Mucosa of stomach (tissue), 1 donor: ENCODE measurements at regions not wholly inside any gene's neighbourhood (a gene's known extent, or its start where the extent isn't known, plus 50 kb on each side); places are given as distances from the start of the nearest gene placed in this dataset.
"Not testable (repeated sequence)": the region's sequence is repeated elsewhere in the genome, so short reads cannot be mapped to it uniquely, and the experiment has no call there.

ENCODE experiments used
- H3K27me3 ChIP-seq: one replicate; pipeline ENCODE4 v1.7.0; 2013; ENCODE audit warnings: mild to moderate bottlenecking, low read length; ENCODE audit not compliant: control insufficient read depth, insufficient read depth
- H3K36me3 ChIP-seq: one replicate; pipeline ENCODE4 v1.7.0; 2013; ENCODE audit warnings: low read length; ENCODE audit not compliant: control insufficient read depth, insufficient read depth
- H3K4me1 ChIP-seq: one replicate; pipeline ENCODE4 v1.7.0; 2013; ENCODE audit warnings: mild to moderate bottlenecking, low read length; ENCODE audit not compliant: control insufficient read depth, insufficient read depth
- H3K4me3 ChIP-seq: one replicate; pipeline ENCODE4 v1.7.0; 2013; ENCODE audit warnings: low read length
- H3K9ac ChIP-seq: one replicate; pipeline ENCODE4 v1.7.0; 2013; ENCODE audit warnings: mild to moderate bottlenecking, low read length, moderate library complexity
- H3K9me3 ChIP-seq: one replicate; pipeline ENCODE4 v1.7.0; 2013; ENCODE audit warnings: mild to moderate bottlenecking, low read length, moderate library complexity; ENCODE audit not compliant: control insufficient read depth
- donor health status: Pancreatic carcinoma.

GRCh38 chr10:3560628-3561027 is 224.4 kb downstream of the KLF6 start:
- H3K36me3 ChIP-seq = not testable (repeated sequence)

GRCh38 chr10:3559527-3559926 is 225.5 kb downstream of the KLF6 start:
- H3K9ac ChIP-seq = no peak overlapping the region
- H3K4me3 ChIP-seq = no peak overlapping the region
- no peaks in the 10 kb centered on the region for H3K9me3 ChIP-seq
- no peaks in the 10 kb centered on the region for H3K36me3 ChIP-seq
- H3K4me1 ChIP-seq = no peaks in the 10 kb centered on the region
- no peaks in the 10 kb centered on the region for H3K27me3 ChIP-seq

More at GRCh38 chr10:3560628-3561027, 224.4 kb downstream of the KLF6 start:
- H3K9me3 ChIP-seq, H3K27me3 ChIP-seq, H3K9ac ChIP-seq, H3K4me1 ChIP-seq, H3K4me3 ChIP-seq: not testable (repeated sequence)

GRCh38 chr10:3559011-3559410 is 226.0 kb downstream of the KLF6 start:
- Histone ChIP-seq H3K9me3 (no peaks in the 10 kb centered on the region), H3K9ac (no peak overlapping the region), H3K36me3 (no peaks in the 10 kb centered on the region), H3K27me3 (no peaks in the 10 kb centered on the region), H3K4me3 (no peak overlapping the region), H3K4me1 (no peaks in the 10 kb centered on the region)

- H3K4me1 ChIP-seq, H3K9me3 ChIP-seq, H3K36me3 ChIP-seq, H3K27me3 ChIP-seq, H3K9ac ChIP-seq, H3K4me3 ChIP-seq: not testable (repeated sequence)
Observed at GRCh38 chr10:3556191-3557017, 228.6 kb downstream of the KLF6 start.

GRCh38 chr10:3554121-3554522 is 230.9 kb downstream of the KLF6 start:
- Histone ChIP-seq H3K4me1 (no peaks in the 10 kb centered on the region), H3K4me3 (no peak overlapping the region), H3K36me3 (no peaks in the 10 kb centered on the region), H3K27me3 (no peaks in the 10 kb centered on the region), H3K9ac (no peak overlapping the region), H3K9me3 (no peaks in the 10 kb centered on the region)

GRCh38 chr10:3552281-3552680 is 232.7 kb downstream of the KLF6 start:
- H3K27me3 ChIP-seq = no peaks in the 10 kb centered on the region
- no peaks in the 10 kb centered on the region for H3K9me3 ChIP-seq
- H3K4me1 ChIP-seq = no peaks in the 10 kb centered on the region
- no peaks in the 10 kb centered on the region for H3K36me3 ChIP-seq
- H3K9ac ChIP-seq = no peak overlapping the region
- H3K4me3 ChIP-seq = no peak overlapping the region

- no peaks in the 10 kb centered on the region for H3K4me1 ChIP-seq
- no peaks in the 10 kb centered on the region for H3K9me3 ChIP-seq
- H3K4me3 ChIP-seq = no peak overlapping the region
- no peaks in the 10 kb centered on the region for H3K27me3 ChIP-seq
- H3K9ac ChIP-seq = no peak overlapping the region
- no peaks in the 10 kb centered on the region for H3K36me3 ChIP-seq
Observed at GRCh38 chr10:3551761-3552160, 233.2 kb downstream of the KLF6 start.

- no peaks in the 10 kb centered on the region for H3K9me3 ChIP-seq
- H3K9ac ChIP-seq = no peak overlapping the region
- H3K27me3 ChIP-seq = no peaks in the 10 kb centered on the region
- no peak overlapping the region for H3K4me3 ChIP-seq
- H3K36me3 ChIP-seq = no peaks in the 10 kb centered on the region
- H3K4me1 ChIP-seq = no peaks in the 10 kb centered on the region
Observed at GRCh38 chr10:3549118-3549517, 235.9 kb downstream of the KLF6 start.

GRCh38 chr10:3548702-3549101 is 236.3 kb downstream of the KLF6 start:
- Histone ChIP-seq H3K27me3 (no peaks in the 10 kb centered on the region), H3K4me3 (no peak overlapping the region), H3K4me1 (no peaks in the 10 kb centered on the region), H3K36me3 (no peaks in the 10 kb centered on the region), H3K9ac (no peak overlapping the region), H3K9me3 (no peaks in the 10 kb centered on the region)

- Histone ChIP-seq H3K4me1 (no peaks in the 10 kb centered on the region), H3K9me3 (no peaks in the 10 kb centered on the region), H3K27me3 (no peaks in the 10 kb centered on the region), H3K9ac (no peak overlapping the region), H3K36me3 (no peaks in the 10 kb centered on the region), H3K4me3 (no peak overlapping the region)
Observed at GRCh38 chr10:3548076-3548475, 236.9 kb downstream of the KLF6 start.

- Histone ChIP-seq H3K9me3 (no peaks in the 10 kb centered on the region), H3K36me3 (no peaks in the 10 kb centered on the region), H3K9ac (no peak overlapping the region), H3K4me3 (no peak overlapping the region), H3K27me3 (no peaks in the 10 kb centered on the region), H3K4me1 (no peaks in the 10 kb centered on the region)
Observed at GRCh38 chr10:3544561-3544960, 240.4 kb downstream of the KLF6 start.

GRCh38 chr10:3542185-3542611 is 242.8 kb downstream of the KLF6 start:
- Histone ChIP-seq H3K4me1 (peaks cover 6% of the 10 kb centered on the region), H3K9me3 (no peaks in the 10 kb centered on the region), H3K4me3 (no peak overlapping the region), H3K36me3 (no peaks in the 10 kb centered on the region), H3K9ac (no peak overlapping the region), H3K27me3 (no peaks in the 10 kb centered on the region)
